Left kidney (tissue), 1 donor: ENCODE measurements at regions not wholly inside any gene's neighbourhood (a gene's known extent, or its start where the extent isn't known, plus 50 kb on each side); places are given as distances from the start of the nearest gene placed in this dataset.
"Not testable (repeated sequence)": the region's sequence is repeated elsewhere in the genome, so short reads cannot be mapped to it uniquely, and the experiment has no call there.

ENCODE experiments used
- DNase-seq: peaks from one replicate; pipeline ENCODE4 v3.0.0-alpha.2; 2013

DNA sequence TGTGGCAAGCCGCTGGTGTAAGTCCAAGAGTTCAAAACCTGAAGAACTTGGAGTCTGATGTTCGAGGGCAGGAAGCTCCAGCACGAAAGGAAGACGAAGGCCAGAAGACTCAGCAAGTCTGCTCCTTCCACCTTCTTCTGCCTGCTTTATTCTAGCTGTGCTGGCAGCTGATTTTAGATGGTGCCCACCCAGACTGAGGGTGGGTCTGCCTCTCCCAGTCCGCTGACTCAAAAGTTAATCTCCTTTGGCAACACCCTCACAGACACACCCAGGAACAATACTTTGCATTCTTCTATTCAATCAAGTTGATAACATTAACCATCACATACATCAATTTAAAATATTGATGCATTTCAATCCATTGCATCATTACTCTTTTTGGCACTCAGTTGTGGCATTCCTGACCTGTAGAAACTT lies 373.1 kb downstream of the CDH10 start:
- not testable (repeated sequence) for DNase-seq

DNA sequence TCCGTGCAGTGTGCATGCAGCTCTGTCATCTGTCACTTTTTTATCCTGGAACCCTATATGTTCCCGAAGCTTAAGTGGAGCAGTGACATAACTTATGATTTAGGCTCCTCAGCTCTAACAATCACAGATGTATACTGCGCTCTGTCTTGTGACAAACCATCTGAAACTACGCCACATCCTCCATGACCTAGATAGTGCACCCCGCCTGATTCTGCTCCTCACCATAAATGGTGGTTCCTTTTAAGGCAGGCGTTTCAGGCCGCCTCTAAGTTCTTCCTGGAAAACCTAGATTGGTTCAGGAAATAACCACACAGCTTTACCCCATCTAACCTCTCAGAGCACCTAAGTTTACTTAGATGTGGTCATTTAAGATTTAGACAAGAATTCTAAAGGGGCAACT lies 372.0 kb downstream of the CDH10 start:
- DNase-seq: no peak

- DNase-seq: no peak
Measured at GRCh38 chr5:24280215-24280614, 364.6 kb downstream of the CDH10 start.

GRCh38 chr5:24281818-24282217 lies 363.0 kb downstream of the CDH10 start:
- no peak for DNase-seq

GRCh38 chr5:24289582-24290335 lies 355.0 kb downstream of the CDH10 start:
- no peak for DNase-seq

DNA sequence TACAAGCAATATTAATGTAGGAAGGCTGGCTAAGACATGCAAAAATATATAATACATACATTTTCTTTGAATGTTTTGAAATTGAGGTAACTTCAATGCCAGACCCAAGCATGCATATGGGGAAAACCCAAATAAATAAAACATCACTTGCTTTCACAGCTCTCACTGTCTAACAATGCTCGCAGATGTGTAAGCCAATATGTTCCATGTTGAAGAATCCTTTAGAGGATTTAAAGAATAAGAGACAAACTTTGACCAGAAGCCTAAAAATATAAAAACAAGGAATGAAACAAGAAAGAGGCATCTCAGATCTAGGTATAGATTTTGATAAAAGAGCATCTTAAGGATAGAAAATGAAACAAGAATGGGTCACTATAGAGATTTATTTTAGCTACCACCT lies 354.2 kb downstream of the CDH10 start:
- DNase-seq: no peak

GRCh38 chr5:24291916-24292315 lies 352.9 kb downstream of the CDH10 start:
- no peak for DNase-seq

DNA sequence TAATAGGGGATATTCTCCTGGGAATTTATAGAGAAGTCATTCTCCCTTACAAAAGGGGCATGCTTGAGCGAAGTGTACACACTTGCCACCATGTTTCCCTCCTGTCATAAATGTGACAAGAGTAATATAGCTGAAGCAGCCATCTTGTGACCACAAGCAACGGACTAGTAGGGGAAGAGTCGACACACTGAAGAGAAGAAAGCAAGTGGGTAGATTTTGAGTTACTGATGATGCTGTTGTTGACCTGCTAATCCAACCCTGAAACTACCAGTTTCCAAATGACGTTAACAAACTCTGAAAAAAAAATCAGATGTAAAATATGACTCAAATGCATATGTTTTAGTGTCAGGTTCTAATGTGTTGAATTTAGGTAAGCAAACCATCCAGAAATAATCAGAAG lies 350.4 kb downstream of the CDH10 start:
- DNase-seq: no peak

GRCh38 chr5:24314106-24314505 lies 330.7 kb downstream of the CDH10 start:
- no peak for DNase-seq

DNA sequence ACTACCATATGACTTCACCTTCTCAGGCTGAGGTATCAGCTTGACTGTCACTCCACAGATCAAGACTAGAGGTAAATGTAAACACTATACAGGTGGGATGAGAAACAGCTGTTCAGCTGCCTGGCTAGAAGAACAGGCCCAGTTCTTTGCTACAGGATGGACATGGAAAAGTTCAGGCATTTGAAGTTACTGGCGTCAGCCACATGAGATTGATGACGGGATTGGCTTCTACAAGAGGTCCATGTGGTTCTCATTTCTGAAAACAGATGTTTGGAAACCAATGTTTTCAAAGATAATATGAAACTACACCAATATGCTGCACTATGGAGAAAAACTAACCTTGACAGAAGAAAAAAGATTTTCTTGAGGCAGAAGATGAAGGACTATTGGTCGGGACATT lies 324.1 kb downstream of the CDH10 start:
- DNase-seq: no peak

- no peak for DNase-seq
Measured at GRCh38 chr5:24325306-24325832, 319.4 kb downstream of the CDH10 start.

DNA sequence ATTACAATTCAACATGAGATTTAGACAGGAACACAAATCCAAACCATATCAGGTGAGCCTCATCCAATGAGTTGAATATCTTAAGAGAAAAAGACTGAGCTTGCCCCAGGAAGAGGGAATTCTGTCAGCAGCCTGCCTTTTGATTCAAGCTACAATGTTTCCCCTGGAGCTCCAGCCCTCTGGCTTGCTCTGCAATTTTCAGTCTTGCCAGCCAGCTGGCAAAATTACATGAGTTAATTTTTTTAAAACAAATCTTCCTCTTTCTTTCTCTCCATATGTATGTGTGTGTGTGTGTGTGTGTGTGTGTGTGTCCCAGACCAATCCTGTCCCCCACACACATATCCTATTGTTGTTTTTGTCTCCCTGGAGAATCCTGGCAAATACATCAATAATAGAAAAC lies 313.2 kb downstream of the CDH10 start:
- DNase-seq: no peak

GRCh38 chr5:24347158-24347557 lies 297.6 kb downstream of the CDH10 start:
- no peak for DNase-seq

- DNase-seq: no peak
Measured at GRCh38 chr5:24351285-24351684, 293.5 kb downstream of the CDH10 start.

DNA sequence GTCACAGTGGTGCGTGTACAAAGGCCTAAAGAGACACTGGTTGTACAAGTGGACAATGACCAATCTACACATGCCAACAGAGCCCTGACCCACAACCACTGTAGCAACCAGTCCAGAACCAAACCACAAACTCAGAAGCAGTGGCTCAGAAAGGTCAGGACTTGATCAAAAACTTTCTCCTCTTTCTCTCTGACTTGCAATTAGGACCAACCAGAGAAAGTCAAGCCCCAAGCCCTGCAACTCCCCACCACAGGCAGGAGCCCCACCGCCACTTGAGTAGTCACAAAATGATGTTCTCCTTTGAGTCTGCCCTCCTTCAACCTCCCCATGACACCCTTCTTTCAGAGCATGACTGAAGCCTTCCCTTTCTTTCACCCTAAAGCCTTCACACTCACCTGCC lies 291.8 kb downstream of the CDH10 start:
- peak; percentile 26 for DNase-seq

DNA sequence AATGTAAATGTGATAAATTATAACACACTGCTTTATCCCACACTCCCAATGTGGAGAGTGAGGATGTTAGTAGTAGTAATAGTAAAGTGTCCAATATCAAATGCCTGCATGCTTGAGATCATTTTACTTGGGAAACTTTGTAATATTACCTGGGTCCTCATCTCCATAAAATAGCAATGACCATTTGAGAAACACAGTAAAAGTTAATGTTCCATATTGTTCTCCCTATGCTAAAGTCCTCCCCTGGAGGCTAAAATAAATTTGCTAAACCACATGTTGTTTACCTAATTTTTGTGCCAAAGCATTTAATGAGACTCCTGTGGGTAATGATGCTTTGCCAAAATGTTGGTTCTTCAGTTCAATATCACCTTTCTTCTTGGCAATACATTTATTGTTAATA lies 291.2 kb downstream of the CDH10 start:
- DNase-seq: peak; percentile 53

DNA sequence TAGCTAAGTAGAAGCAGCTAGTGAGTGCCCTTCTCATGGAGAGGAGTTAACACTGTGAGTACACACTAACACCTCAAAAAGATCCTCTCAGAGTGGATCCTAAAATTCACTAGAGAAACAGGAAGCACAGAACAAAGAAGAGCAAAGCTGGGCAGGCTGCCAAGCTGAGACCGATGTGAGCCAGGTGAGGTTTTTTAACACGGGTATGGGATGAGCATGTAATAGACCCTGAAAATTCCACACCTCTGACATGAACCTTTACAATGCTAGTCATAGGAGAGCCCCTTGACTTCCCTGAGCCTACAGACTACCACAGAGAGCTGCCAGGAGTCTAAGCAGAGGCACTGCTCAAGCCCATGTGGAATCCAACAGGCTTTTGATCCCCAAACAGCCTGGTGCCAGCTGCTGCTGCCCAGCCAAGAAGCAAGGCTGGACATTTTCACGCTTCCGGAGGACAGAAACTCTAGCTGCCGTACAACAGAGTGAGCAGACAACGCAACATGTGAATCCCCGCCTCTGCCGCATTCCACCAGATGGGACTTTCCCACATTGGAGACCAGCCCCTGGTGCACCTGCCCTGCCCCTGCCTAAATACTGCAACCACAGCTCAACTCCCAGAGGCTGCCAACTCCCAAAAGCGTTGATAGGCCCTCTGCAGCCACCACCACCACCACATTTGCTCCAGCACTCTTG lies 280.8 kb downstream of the CDH10 start:
- DNase-seq: no peak

- DNase-seq: no peak
Measured at GRCh38 chr5:24364711-24365110, 280.1 kb downstream of the CDH10 start.

DNA sequence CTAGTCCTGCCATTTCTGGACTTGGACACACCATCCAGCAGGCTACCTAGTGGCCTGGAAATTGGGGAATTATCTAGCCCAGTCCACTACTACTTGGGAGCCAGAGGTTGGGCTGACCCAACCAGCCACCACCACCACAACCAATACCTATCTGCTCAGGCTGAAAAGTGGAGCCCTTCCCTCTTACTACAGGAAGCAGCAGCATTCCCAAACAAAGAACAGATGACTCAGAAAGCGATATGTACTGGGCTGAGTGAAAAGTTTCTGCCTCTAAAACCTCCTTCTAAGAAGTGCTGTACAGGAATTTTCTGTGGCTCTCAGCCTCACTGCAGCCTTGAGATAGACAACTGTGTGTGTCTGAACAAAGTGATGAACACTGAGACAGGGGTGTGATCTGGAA lies 279.4 kb downstream of the CDH10 start:
- DNase-seq: no peak

GRCh38 chr5:24367216-24367615 lies 277.6 kb downstream of the CDH10 start:
- no peak for DNase-seq

- no peak for DNase-seq
Measured at GRCh38 chr5:24368115-24368514, 276.7 kb downstream of the CDH10 start.

DNA sequence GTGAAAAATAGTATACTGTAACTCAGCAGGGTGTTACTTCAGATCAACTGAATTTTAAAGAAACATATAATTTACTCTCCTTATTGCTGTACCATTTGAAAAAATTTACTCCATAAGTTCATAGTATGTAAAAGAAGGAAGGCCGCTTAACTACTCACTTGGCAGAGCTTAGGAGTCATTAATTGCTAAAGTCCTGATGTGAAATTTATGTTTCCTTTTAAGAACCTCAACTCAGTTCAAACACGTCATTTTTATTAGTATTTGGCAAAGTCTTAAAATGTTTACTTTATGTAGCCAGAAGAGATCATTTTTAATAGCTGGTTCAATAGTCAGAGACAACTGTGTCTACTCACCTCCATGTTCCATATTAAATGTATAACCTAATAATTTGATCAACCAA lies 268.6 kb downstream of the CDH10 start:
- DNase-seq: peak; percentile 18

GRCh38 chr5:24376616-24377015 lies 268.2 kb downstream of the CDH10 start:
- peak; percentile 13 for DNase-seq
